GM19467 (cell line): ENCODE measurements at regions not wholly inside any gene's neighbourhood (a gene's known extent, or its start where the extent isn't known, plus 50 kb on each side); places are given as distances from the start of the nearest gene placed in this dataset.
"Not testable (repeated sequence)": the region's sequence is repeated elsewhere in the genome, so short reads cannot be mapped to it uniquely, and the experiment has no call there.

Experiments used
- ATAC-seq: cut with Tn5 transposase; IDR thresholded peaks from one replicate; pipeline ENCODE4 v1.9.1; 2021; ENCODE audit warnings: mild to moderate bottlenecking, moderate library complexity; ENCODE audit not compliant: unreplicated experiment

DNA sequence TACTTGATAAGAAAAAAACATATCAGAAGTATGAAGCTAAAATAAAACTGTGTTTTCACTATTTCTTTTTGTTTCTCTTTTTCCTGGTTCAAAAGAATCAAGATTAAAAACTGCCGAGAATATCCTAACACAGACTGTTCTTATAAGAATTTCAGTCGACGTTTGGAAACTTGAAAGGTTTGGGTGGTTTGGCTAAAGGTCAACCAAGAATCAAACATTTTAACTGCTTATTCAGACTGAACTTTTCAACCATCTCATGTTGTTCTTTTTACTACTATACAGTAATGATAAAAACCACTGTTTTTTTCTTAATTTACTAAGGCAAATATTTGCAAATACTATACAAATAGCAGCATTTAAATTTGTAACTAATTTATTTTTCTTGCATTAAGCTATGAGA, 308.5 kb upstream of the TFPI start:
- ATAC-seq: no peak

DNA sequence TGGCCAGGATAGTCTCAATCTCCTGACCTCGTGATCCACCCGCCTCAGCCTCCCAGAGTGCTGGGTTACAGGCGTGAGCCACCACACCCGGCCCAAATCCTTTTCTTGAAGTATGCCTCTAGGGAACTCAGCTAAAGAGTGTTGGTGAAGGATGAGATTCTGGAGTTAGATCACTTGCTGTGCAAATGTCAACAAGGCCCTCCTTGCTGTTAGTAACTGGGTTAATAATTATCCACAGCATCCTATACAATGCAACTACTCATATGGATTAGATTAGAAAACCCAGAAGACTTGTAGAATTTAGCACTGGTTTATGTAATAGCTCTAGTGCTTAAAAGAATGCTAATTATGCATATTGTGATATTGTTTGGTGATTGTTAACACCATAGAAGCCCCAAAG, 310.8 kb upstream of the TFPI start:
- ATAC-seq: no peak

DNA sequence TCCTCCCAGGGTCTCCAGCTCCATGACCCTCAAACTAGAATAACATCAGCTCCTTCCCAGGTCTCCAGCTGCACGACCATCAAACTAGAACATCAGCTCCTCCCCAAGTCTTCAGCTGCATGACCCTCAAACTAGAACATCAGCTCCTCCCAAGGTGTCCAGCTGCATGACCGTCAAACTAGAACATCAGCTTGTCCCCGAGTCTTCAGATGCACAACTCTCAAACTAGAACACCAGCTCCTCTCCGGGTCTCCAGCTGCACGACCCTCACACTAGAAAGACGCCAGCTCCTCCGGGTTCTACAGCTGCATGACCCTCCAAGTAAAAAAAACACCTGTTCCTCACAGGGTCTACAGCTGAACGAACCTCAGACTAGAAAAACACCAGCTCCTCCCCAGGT, 312.9 kb upstream of the TFPI start:
- no peak for ATAC-seq

DNA sequence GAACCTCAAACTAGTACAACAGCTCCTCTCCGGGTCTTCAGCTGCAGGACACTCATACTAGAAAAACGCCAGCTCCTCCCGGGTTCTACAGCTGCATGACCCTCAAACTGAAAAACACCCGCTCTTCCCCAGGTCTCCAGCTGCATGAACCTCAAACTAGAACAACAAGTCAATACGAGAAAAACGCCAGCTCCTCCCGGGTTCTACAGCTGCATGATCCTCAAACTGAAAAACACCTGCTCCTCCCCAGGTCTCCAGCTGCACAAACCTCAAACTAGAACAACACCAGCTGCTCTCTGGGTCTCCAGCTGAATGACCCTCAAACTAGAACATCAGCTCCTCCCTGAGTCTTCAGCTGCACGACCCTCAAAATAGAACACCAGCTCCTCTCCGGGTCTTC, 315.0 kb upstream of the TFPI start:
- ATAC-seq: no peak

GRCh38 chr2:187871506-187871905, 317.3 kb upstream of the TFPI start:
- ATAC-seq: no peak

DNA sequence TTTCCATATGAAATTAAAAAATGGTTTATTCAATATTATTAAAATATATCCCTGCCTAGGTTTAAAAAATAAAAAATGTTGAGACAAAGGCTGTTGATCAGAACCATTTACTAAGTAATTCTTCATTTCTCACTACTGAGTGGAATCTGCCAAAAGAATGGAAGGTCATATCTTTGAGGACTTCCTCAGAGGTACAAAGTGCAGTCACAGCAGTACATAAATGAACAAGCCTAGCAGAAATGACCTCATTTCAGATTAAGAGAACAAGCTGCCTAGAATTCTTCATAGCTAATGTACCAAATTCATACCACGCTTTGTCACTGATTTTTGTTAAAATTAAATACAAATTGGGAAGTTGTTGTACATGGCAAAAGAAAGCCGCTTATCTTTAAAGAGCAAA, 318.9 kb upstream of the TFPI start:
- ATAC-seq: no peak

DNA sequence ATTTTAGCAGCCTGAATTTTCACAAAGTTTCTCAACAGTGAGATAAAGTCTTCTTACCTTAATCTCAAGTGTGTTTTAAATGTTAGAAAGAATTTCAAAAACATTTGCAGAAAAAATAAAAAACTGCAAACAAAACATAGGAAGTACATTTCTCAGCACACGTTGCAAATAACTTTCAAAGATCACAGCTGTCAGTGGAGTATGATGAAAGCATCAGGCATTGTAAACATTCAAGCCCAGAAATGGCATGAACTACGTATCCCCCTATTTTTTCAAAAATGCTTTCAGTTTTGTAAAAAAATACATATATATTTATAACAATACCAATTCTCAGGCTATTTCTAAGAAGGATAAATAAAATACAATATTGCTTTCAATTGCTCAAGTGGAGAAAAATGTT, 320.6 kb upstream of the TFPI start:
- no peak for ATAC-seq

DNA sequence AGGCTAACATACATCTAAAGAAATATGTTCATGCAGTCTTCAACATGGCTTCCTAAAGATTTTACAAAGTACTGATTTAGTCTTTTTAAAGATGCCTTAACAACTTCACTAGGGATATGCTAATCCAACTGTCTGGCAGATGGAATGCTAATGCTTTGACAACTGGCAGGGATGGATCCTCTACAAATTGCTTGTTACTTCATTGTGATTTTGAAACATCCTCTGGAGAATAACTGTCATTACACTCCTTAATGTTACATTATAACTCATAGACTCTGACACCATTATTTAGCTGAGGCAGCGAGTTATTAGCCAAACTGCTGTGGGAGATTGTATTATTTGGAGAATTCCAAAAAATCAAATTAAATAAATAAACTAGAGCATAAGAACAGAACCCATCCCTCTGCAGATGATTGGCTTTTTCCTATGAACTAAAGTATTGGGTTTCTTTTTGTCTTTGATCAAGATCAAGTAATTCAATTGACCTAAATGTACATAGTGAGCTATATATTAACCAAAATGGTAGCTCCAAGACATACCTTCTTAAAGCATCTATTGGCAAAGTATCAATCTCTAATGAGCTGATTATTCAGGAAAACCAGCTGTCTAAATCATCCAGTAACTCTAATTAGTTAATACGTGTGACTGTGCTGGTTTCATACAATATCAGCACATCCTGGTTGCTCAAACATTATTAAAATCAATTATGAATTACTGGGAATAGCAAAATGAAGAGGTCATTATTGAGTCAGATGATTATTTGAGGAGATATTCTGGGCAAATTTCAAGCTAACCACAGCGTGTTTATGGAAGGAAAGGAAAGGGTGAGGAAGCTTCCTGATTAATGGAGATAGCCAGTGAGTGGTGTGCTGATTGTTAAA, 321.3 kb upstream of the TFPI start:
- no peak for ATAC-seq

GRCh38 chr2:187876554-187876953, 322.3 kb upstream of the TFPI start:
- no peak for ATAC-seq

DNA sequence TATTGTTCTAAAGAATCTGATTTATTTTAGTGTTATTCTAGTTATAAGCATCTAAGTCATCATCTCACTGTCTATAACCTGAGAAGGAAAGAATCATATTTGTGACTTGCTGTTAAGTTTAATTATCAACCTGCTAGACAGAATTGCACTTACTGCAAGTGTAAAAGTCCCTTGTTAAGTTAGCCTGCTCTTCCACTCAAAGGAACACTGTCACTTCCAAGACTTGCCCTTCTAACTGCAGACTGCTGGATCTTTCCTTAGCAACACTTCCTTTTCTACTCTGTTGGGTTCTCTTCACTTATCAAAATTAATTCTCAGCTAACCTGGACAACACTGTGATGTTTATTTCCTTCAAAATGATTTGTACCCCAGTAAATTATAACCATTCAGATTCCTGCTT, 323.2 kb upstream of the TFPI start:
- no peak for ATAC-seq

- no peak for ATAC-seq
Measured at GRCh38 chr2:187878112-187878511, 323.9 kb upstream of the TFPI start.

DNA sequence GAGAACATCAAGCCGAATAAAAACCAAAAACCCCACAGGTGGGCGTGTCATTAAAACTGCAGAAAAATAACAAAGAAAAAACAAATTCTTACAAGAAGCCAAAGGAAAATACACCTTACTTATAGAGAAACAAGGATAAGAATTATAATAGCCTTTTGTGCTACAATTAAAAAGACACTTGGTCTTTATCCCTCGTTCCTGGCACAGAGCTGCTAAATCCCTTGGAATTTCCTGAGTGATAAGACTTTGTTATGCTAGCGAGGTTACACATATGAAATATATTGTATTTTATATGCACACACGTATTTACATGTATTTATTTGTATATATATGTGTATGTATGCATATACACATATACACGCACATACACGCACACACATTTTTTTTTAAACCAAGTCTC, 325.3 kb upstream of the TFPI start:
- no peak for ATAC-seq

DNA sequence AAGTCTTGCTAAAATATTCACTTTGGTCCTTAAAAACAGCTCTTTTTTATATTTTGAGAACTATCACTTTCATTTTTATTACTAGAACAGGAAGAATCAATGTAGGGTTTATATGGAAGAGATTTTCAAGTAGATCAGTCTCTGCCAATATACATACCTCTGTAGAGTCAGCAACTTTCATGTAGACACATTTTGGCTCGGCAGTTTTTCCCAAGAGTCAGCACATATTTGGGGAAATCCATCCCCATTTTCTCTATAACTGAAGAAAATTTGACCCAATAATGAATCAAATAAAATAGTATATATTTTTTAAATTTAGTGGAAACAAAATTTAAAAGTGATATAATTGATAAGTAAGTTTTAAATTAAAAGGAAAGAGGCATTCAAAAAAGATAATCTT, 329.8 kb upstream of the TFPI start:
- ATAC-seq: no peak

DNA sequence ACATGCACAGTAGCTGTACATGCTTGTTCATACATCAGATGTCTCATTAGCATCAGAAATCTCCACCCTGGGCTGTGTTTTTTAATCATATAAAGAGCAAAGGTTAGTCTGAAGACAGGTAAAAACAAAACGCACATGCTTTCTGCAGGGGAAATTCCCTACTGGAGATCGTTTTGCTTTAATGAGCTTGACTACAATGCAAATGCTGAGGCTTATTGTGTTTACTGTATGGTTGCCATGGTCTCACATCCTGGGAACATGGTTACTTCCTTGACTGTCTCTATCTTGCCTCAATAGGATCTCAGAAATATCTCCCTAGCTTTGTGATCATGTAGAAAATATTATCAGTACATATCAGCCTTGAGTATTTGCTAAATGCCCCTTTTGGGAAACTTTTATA, 336.5 kb upstream of the TFPI start:
- no peak for ATAC-seq

- ATAC-seq: no peak
Measured at GRCh38 chr2:187900021-187900420, 345.8 kb upstream of the TFPI start.

DNA sequence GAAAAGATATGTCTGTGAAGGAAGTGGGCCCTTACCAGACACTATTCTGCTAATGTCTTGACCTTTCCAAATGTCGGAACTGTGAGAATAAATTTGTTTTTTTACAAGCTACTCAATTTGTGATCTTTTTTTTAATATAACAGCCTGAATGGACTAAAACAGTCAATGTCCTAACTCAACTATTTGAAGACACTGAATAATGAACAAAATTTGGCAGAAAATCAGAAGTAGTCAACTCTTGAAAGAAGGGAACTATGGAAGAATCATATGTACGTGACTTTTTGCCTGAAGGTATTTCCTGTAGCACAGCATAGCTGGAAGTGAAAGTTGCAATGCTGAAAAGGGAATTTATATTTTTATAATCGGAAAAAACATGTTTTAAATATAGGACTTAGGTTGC, 351.8 kb upstream of the TFPI start:
- no peak for ATAC-seq

GRCh38 chr2:187910922-187911321, 356.7 kb upstream of the TFPI start:
- ATAC-seq: not testable (repeated sequence)

- ATAC-seq: no peak
Measured at GRCh38 chr2:187912950-187913349, 358.7 kb upstream of the TFPI start.

- no peak for ATAC-seq
Measured at GRCh38 chr2:187915810-187916209, 361.6 kb upstream of the TFPI start.

- ATAC-seq: no peak
Measured at GRCh38 chr2:187916799-187917198, 362.6 kb upstream of the TFPI start.

DNA sequence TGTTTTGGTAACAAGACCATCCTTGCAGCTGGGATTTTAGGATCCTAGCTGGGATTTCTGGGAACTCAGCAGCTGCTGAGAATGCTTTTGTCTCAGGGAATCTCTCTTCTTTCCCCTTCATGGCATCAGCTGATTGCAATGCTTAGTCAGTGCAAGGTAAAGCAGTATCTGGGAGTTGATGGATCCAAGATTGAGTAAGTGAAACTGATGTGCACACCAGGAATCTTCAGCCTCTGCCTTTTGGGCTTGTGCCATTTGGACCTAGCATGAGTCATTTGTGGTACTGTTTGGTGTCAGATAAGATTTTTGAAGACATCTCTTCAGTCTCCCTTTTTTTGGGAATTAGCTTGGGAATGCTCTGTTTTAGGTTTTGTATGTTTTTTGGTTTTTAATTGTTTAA, 363.3 kb upstream of the TFPI start:
- ATAC-seq: no peak

GRCh38 chr2:187918996-187919821, 365.0 kb upstream of the TFPI start:
- no peak for ATAC-seq
